ENCODE measurements at regions not wholly inside any gene's neighbourhood (a gene's known extent, or its start where the extent isn't known, plus 50 kb on each side); places are given as distances from the start of the nearest gene placed in this dataset.

- H4K91ac ChIP-seq (ENCODE audit: low read depth, low read length, poor library complexity): no peak overlapping the region
- no peaks in the 10 kb centered on the region for H3K79me1 ChIP-seq (ENCODE audit: low read depth, low read length)
- no peak for DNase-seq (ENCODE audit: low spot score)
- peaks cover 2 to 11% of the 10 kb centered on the region in 2 donors for H3K4me1 ChIP-seq (ENCODE audit: control insufficient read depth in 2 of 2, insufficient read depth in 1 of 2, low read depth in 1 of 2, low read length in 2 of 2)
- no peak overlapping the region for H3K27ac ChIP-seq (replicated peaks; ENCODE audit: low read length)
- no peak overlapping the region for H2BK15ac ChIP-seq (ENCODE audit: low read length)
- no peak overlapping the region for H3K14ac ChIP-seq (ENCODE audit: low read length)
- peak overlapping the region; percentile 44 for H3K23ac ChIP-seq (ENCODE audit: low read depth, low read length, poor library complexity)
- H2BK12ac ChIP-seq (ENCODE audit: low read length): no peak overlapping the region
- no peak overlapping the region for H2AFZ ChIP-seq (ENCODE audit: low read length)
- H3K4me3 ChIP-seq (ENCODE audit: low read length in 2 of 2): no peak overlapping the region
- no peak overlapping the region for H2BK5ac ChIP-seq (ENCODE audit: low read length)
- no peaks in the 10 kb centered on the region for H3K36me3 ChIP-seq (replicated peaks in 1 of 2; ENCODE audit: control insufficient read depth in 2 of 2, insufficient read depth in 2 of 2, low read length in 2 of 2)
- H3K18ac ChIP-seq (ENCODE audit: low read length): peak overlapping the region; percentile 84
- no peak overlapping the region for H3K4me2 ChIP-seq (ENCODE audit: insufficient read depth, low read length, poor library complexity, severe bottlenecking)
- no peak overlapping the region for H2BK120ac ChIP-seq (ENCODE audit: low read depth, low read length)
- no peak overlapping the region for H2AK5ac ChIP-seq (ENCODE audit: low read depth, low read length)
- H4K8ac ChIP-seq (ENCODE audit: low read depth, low read length): no peak overlapping the region
- no peaks in the 10 kb centered on the region for H3K27me3 ChIP-seq (ENCODE audit: control insufficient read depth in 3 of 3, insufficient read depth in 3 of 3, low read depth in 1 of 3, low read length in 3 of 3)
- no CpG with 5 or more reads among the region's 11 CpGs for WGBS, 2 donors (ENCODE audit: extremely low coverage in 2 of 2, insufficient read length in 2 of 2, insufficient replicate concordance in 1 of 2)
- H3K9me3 ChIP-seq (replicated peaks in 1 of 2; ENCODE audit: control insufficient read depth in 2 of 2, insufficient read depth in 1 of 2, low read depth in 1 of 2, low read length in 2 of 2): no peaks in the 10 kb centered on the region
- H3K4ac ChIP-seq (ENCODE audit: low read length): no peak overlapping the region
- H3K9ac ChIP-seq (ENCODE audit: low read depth, low read length, poor library complexity): no peak overlapping the region
Observed at GRCh38 chr3:106822204-106822603, 555.0 kb upstream of the CCDC54 start.

GRCh38 chr3:106823701-106824100 is 553.5 kb upstream of the CCDC54 start:
- no peak overlapping the region for H2BK120ac ChIP-seq (ENCODE audit: low read depth, low read length)
- H2BK15ac ChIP-seq (ENCODE audit: low read length): no peak overlapping the region
- H4K8ac ChIP-seq (ENCODE audit: low read depth, low read length): no peak overlapping the region
- H3K9me3 ChIP-seq (replicated peaks in 1 of 2; ENCODE audit: control insufficient read depth in 2 of 2, insufficient read depth in 1 of 2, low read depth in 1 of 2, low read length in 2 of 2): no peaks in the 10 kb centered on the region
- no peak overlapping the region for H3K4me3 ChIP-seq (ENCODE audit: low read length in 2 of 2)
- no peak overlapping the region for H3K23ac ChIP-seq (ENCODE audit: low read depth, low read length, poor library complexity)
- H2AK5ac ChIP-seq (ENCODE audit: low read depth, low read length): no peak overlapping the region
- no peak for DNase-seq (ENCODE audit: low spot score)
- no peak overlapping the region for H3K14ac ChIP-seq (ENCODE audit: low read length)
- no peak overlapping the region for H3K4ac ChIP-seq (ENCODE audit: low read length)
- no peak overlapping the region for H2BK5ac ChIP-seq (ENCODE audit: low read length)
- no peaks in the 10 kb centered on the region for H3K79me1 ChIP-seq (ENCODE audit: low read depth, low read length)
- H2BK12ac ChIP-seq (ENCODE audit: low read length): no peak overlapping the region
- no peaks in the 10 kb centered on the region for H3K27me3 ChIP-seq (ENCODE audit: control insufficient read depth in 3 of 3, insufficient read depth in 3 of 3, low read depth in 1 of 3, low read length in 3 of 3)
- H3K36me3 ChIP-seq (replicated peaks in 1 of 2; ENCODE audit: control insufficient read depth in 2 of 2, insufficient read depth in 2 of 2, low read length in 2 of 2): no peaks in the 10 kb centered on the region
- H3K18ac ChIP-seq (ENCODE audit: low read length): no peak overlapping the region
- no peak overlapping the region for H3K9ac ChIP-seq (ENCODE audit: low read depth, low read length, poor library complexity)
- no peak overlapping the region for H4K91ac ChIP-seq (ENCODE audit: low read depth, low read length, poor library complexity)
- H3K4me2 ChIP-seq (ENCODE audit: insufficient read depth, low read length, poor library complexity, severe bottlenecking): no peak overlapping the region
- no peak overlapping the region for H2AFZ ChIP-seq (ENCODE audit: low read length)
- WGBS, 2 donors (ENCODE audit: extremely low coverage in 2 of 2, insufficient read length in 2 of 2, insufficient replicate concordance in 1 of 2): no CpG with 5 or more reads among the region's 3 CpGs
- peaks cover 3 to 11% of the 10 kb centered on the region in 2 donors for H3K4me1 ChIP-seq (ENCODE audit: control insufficient read depth in 2 of 2, insufficient read depth in 1 of 2, low read depth in 1 of 2, low read length in 2 of 2)
- H3K27ac ChIP-seq (replicated peaks; ENCODE audit: low read length): no peak overlapping the region

- H4K8ac ChIP-seq (ENCODE audit: low read depth, low read length): no peak overlapping the region
Observed at GRCh38 chr3:106824856-106825255, 552.4 kb upstream of the CCDC54 start.

GRCh38 chr3:106825962-106826605 is 551.2 kb upstream of the CCDC54 start:
- H4K8ac ChIP-seq (ENCODE audit: low read depth, low read length): no peak overlapping the region
- no peaks in the 10 kb centered on the region for H3K27me3 ChIP-seq (ENCODE audit: control insufficient read depth in 3 of 3, insufficient read depth in 3 of 3, low read depth in 1 of 3, low read length in 3 of 3)
- no peak overlapping the region for H2BK12ac ChIP-seq (ENCODE audit: low read length)
- H3K4me3 ChIP-seq (ENCODE audit: low read length in 2 of 2): no peak overlapping the region
- peaks cover 6 to 11% of the 10 kb centered on the region in 2 donors for H3K4me1 ChIP-seq (ENCODE audit: control insufficient read depth in 2 of 2, insufficient read depth in 1 of 2, low read depth in 1 of 2, low read length in 2 of 2)
- H4K91ac ChIP-seq (ENCODE audit: low read depth, low read length, poor library complexity): no peak overlapping the region
- H3K9ac ChIP-seq (ENCODE audit: low read depth, low read length, poor library complexity): no peak overlapping the region
- H3K36me3 ChIP-seq (replicated peaks in 1 of 2; ENCODE audit: control insufficient read depth in 2 of 2, insufficient read depth in 2 of 2, low read length in 2 of 2): no peaks in the 10 kb centered on the region
- H2BK15ac ChIP-seq (ENCODE audit: low read length): no peak overlapping the region
- no peak overlapping the region for H3K4ac ChIP-seq (ENCODE audit: low read length)
- no peaks in the 10 kb centered on the region for H3K79me1 ChIP-seq (ENCODE audit: low read depth, low read length)
- H2BK120ac ChIP-seq (ENCODE audit: low read depth, low read length): no peak overlapping the region
- H3K23ac ChIP-seq (ENCODE audit: low read depth, low read length, poor library complexity): no peak overlapping the region
- H3K4me2 ChIP-seq (ENCODE audit: insufficient read depth, low read length, poor library complexity, severe bottlenecking): no peak overlapping the region
- H3K9me3 ChIP-seq (replicated peaks in 1 of 2; ENCODE audit: control insufficient read depth in 2 of 2, insufficient read depth in 1 of 2, low read depth in 1 of 2, low read length in 2 of 2): no peaks in the 10 kb centered on the region
- no CpG with 5 or more reads among the region's 4 CpGs for WGBS, 2 donors (ENCODE audit: extremely low coverage in 2 of 2, insufficient read length in 2 of 2, insufficient replicate concordance in 1 of 2)
- no peak overlapping the region for H2AK5ac ChIP-seq (ENCODE audit: low read depth, low read length)
- no peak overlapping the region for H3K18ac ChIP-seq (ENCODE audit: low read length)
- no peak overlapping the region for H3K27ac ChIP-seq (replicated peaks; ENCODE audit: low read length)
- no peak overlapping the region for H2BK5ac ChIP-seq (ENCODE audit: low read length)
- no peak for DNase-seq (ENCODE audit: low spot score)
- peak overlapping the region; percentile 56 for H2AFZ ChIP-seq (ENCODE audit: low read length)
- H3K14ac ChIP-seq (ENCODE audit: low read length): no peak overlapping the region

More at GRCh38 chr3:106824856-106825255, 552.4 kb upstream of the CCDC54 start:
- Histone ChIP-seq H3K27ac (replicated peaks; ENCODE audit: low read length) (no peak overlapping the region), H3K9me3 (replicated peaks in 1 of 2; ENCODE audit: control insufficient read depth in 2 of 2, insufficient read depth in 1 of 2, low read depth in 1 of 2, low read length in 2 of 2) (no peaks in the 10 kb centered on the region), H2BK120ac (ENCODE audit: low read depth, low read length) (no peak overlapping the region), H3K4ac (ENCODE audit: low read length) (no peak overlapping the region), H3K23ac (ENCODE audit: low read depth, low read length, poor library complexity) (no peak overlapping the region), H3K36me3 (replicated peaks in 1 of 2; ENCODE audit: control insufficient read depth in 2 of 2, insufficient read depth in 2 of 2, low read length in 2 of 2) (no peaks in the 10 kb centered on the region), H2BK15ac (ENCODE audit: low read length) (no peak overlapping the region), H3K4me1 (ENCODE audit: control insufficient read depth in 2 of 2, insufficient read depth in 1 of 2, low read depth in 1 of 2, low read length in 2 of 2) (peaks cover 6 to 11% of the 10 kb centered on the region in 2 donors), H2AFZ (ENCODE audit: low read length) (peak overlapping the region; percentile 56), H3K18ac (ENCODE audit: low read length) (no peak overlapping the region), H3K27me3 (ENCODE audit: control insufficient read depth in 3 of 3, insufficient read depth in 3 of 3, low read depth in 1 of 3, low read length in 3 of 3) (no peaks in the 10 kb centered on the region), H3K79me1 (ENCODE audit: low read depth, low read length) (no peaks in the 10 kb centered on the region), H3K14ac (ENCODE audit: low read length) (no peak overlapping the region), H3K4me3 (ENCODE audit: low read length in 2 of 2) (no peak overlapping the region), H2BK5ac (ENCODE audit: low read length) (no peak overlapping the region), H3K9ac (ENCODE audit: low read depth, low read length, poor library complexity) (no peak overlapping the region), H4K91ac (ENCODE audit: low read depth, low read length, poor library complexity) (no peak overlapping the region), H2AK5ac (ENCODE audit: low read depth, low read length) (no peak overlapping the region), H2BK12ac (ENCODE audit: low read length) (no peak overlapping the region), H3K4me2 (ENCODE audit: insufficient read depth, low read length, poor library complexity, severe bottlenecking) (no peak overlapping the region)
- no CpG with 5 or more reads among the region's 1 CpG for WGBS, 2 donors (ENCODE audit: extremely low coverage in 2 of 2, insufficient read length in 2 of 2, insufficient replicate concordance in 1 of 2)
- no peak for DNase-seq (ENCODE audit: low spot score)

Data from neuronal stem cell (in vitro differentiated cells).